GM23338 (cell line): ENCODE measurements at regions not wholly inside any gene's neighbourhood (a gene's known extent, or its start where the extent isn't known, plus 50 kb on each side); places are given as distances from the start of the nearest gene placed in this dataset.

Experiments used
- CREB1 ChIP-seq: fragments of 250-450 bp; sonication (Bioruptor Pico); IDR thresholded peaks from 2 replicates; pipeline ENCODE4 v1.5.0; 2020; ENCODE audit warnings: low read depth, mild to moderate bottlenecking, moderate library complexity
- CTCF ChIP-seq, 2 experiments: fragments of 200-600 bp in 1 of 2; sonication (generic) in 1 of 2; conservative IDR thresholded peaks; 2 replicates each; pipeline versions ENCODE4 v1.5.1 to v1.6.1; 2016 to 2017; ENCODE audit warnings: antibody characterized with exemption in 2 of 2, low read depth in 2 of 2, mild to moderate bottlenecking in 2 of 2, moderate library complexity in 1 of 2
- EZH2 ChIP-seq: fragments of 200-600 bp; sonication (generic); IDR thresholded peaks from one replicate; pipeline ENCODE4 v1.8.0; 2017; ENCODE audit warnings: antibody characterized with exemption, mild to moderate bottlenecking, low read depth; ENCODE audit not compliant: unreplicated experiment
- EZH2phosphoT487 ChIP-seq: fragments of 200-600 bp; sonication (generic); IDR thresholded peaks from one replicate; pipeline ENCODE4 v1.8.1; 2018; ENCODE audit warnings: antibody characterized with exemption; ENCODE audit not compliant: unreplicated experiment
- POLR2AphosphoS5 ChIP-seq: IDR thresholded peaks from 2 replicates; pipeline ENCODE4 v1.6.1; 2016; ENCODE audit warnings: antibody characterized with exemption, low read depth
- STAT1 ChIP-seq: IDR thresholded peaks from one replicate; pipeline ENCODE4 v1.6.1; 2016; ENCODE audit warnings: antibody characterized with exemption; ENCODE audit not compliant: unreplicated experiment
- ZNF462 ChIP-seq: fragments of 250-450 bp; sonication (Bioruptor Pico); IDR thresholded peaks from 2 replicates; pipeline ENCODE4 v1.5.0; 2020; ENCODE audit warnings: mild to moderate bottlenecking, moderate library complexity
- TF ChIP-seq, protein P1 (sequence below): IDR thresholded peaks from one replicate; pipeline ENCODE4 v1.6.1; 2018; ENCODE audit warnings: antibody characterized with exemption; ENCODE audit not compliant: unreplicated experiment
- TF ChIP-seq, protein P2 (sequence below): IDR thresholded peaks from 2 replicates; pipeline ENCODE4 v1.6.1; 2016; ENCODE audit warnings: antibody characterized with exemption

DNA sequence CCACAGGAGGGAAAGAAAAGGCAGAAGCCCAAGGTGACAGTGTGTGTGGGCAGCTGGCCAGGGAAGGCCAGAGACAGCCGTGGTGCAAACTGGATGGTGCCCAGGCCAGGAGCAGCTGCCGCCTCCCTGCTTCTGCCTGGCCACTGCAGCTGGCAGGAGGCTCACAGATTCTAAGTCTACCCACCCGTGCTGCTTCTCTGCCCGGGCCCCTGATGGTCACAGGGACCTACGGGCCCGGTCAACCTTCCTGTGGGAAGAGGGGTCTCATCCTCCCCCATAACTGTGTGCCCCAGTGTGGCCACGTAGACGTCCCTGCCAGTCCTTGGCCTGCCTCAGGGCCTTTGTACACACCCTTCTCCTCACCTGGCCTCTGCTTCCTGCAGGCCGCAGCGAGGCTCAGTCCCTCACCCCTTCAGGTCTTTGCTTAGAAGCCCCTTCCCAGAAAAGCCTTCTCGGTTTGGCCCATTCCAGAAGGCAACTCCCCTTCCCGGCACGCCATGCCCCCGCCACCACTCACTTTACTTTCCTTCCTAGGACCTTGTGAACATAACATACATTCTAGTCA lies 192.6 kb upstream of the AJAP1 start:
- TF ChIP-seq CTCF (conservative IDR thresholded peaks at IDR 0.05; ENCODE audit: low read depth in 2 of 2) (no peak), POLR2AphosphoS5 (no peak), CREB1 (no peak), EZH2phosphoT487 (no peak), EZH2 (no peak), ZNF462 (CRISPR knock-in tag) (no peak), STAT1 (no peak)
- TF ChIP-seq, protein P1, sequence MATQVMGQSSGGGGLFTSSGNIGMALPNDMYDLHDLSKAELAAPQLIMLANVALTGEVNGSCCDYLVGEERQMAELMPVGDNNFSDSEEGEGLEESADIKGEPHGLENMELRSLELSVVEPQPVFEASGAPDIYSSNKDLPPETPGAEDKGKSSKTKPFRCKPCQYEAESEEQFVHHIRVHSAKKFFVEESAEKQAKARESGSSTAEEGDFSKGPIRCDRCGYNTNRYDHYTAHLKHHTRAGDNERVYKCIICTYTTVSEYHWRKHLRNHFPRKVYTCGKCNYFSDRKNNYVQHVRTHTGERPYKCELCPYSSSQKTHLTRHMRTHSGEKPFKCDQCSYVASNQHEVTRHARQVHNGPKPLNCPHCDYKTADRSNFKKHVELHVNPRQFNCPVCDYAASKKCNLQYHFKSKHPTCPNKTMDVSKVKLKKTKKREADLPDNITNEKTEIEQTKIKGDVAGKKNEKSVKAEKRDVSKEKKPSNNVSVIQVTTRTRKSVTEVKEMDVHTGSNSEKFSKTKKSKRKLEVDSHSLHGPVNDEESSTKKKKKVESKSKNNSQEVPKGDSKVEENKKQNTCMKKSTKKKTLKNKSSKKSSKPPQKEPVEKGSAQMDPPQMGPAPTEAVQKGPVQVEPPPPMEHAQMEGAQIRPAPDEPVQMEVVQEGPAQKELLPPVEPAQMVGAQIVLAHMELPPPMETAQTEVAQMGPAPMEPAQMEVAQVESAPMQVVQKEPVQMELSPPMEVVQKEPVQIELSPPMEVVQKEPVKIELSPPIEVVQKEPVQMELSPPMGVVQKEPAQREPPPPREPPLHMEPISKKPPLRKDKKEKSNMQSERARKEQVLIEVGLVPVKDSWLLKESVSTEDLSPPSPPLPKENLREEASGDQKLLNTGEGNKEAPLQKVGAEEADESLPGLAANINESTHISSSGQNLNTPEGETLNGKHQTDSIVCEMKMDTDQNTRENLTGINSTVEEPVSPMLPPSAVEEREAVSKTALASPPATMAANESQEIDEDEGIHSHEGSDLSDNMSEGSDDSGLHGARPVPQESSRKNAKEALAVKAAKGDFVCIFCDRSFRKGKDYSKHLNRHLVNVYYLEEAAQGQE, result no peak
- TF ChIP-seq, protein P2, sequence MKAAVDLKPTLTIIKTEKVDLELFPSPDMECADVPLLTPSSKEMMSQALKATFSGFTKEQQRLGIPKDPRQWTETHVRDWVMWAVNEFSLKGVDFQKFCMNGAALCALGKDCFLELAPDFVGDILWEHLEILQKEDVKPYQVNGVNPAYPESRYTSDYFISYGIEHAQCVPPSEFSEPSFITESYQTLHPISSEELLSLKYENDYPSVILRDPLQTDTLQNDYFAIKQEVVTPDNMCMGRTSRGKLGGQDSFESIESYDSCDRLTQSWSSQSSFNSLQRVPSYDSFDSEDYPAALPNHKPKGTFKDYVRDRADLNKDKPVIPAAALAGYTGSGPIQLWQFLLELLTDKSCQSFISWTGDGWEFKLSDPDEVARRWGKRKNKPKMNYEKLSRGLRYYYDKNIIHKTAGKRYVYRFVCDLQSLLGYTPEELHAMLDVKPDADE, result no peak
